Embryonic facial prominence (tissue), 1 donor: ENCODE measurements at regions not wholly inside any gene's neighbourhood (a gene's known extent, or its start where the extent isn't known, plus 50 kb on each side); places are given as distances from the start of the nearest gene placed in this dataset.

Experiments
- DNase-seq: peaks from one replicate; pipeline ENCODE4 v3.0.0-alpha.2; 2016; ENCODE audit errors: extremely low spot score

DNA sequence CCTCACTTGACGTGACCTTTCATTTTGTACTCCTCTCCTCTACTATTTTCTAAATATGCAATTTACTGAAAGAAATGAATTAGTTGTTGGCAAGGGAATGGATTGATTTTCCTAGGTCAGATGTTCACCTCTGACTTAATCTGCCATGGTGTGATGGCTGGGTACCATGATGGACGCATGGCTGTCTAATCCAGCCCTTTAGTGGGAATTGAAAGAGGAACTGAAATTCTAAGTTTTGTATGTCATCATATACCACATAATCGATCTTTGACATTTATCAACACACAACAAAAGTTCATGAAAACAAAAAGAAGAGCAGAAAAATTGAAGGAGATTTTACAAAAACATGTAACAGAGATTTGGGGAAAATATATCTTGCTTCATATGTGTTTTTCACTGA, 331.3 kb upstream of the SNX7 start:
- DNase-seq = no peak

DNA sequence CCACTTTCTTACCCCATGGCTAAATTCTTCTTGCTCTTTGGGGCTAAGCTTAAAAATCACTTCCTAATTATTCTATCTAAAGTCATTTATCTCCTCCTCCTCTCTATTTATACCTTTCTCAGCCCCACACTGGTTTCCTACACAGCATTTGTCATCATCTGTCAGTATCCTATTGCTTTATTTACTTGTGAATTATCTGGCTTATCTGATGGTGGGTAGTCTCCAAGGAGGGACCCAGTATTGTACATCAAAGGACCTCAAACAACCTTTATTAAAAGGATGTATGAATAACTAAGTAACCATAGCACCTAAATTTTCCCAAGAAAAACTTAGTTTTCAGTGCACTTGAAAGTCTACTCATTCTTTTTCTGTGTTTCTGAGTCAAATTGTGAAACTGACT, 332.7 kb upstream of the SNX7 start:
- no peak for DNase-seq

DNA sequence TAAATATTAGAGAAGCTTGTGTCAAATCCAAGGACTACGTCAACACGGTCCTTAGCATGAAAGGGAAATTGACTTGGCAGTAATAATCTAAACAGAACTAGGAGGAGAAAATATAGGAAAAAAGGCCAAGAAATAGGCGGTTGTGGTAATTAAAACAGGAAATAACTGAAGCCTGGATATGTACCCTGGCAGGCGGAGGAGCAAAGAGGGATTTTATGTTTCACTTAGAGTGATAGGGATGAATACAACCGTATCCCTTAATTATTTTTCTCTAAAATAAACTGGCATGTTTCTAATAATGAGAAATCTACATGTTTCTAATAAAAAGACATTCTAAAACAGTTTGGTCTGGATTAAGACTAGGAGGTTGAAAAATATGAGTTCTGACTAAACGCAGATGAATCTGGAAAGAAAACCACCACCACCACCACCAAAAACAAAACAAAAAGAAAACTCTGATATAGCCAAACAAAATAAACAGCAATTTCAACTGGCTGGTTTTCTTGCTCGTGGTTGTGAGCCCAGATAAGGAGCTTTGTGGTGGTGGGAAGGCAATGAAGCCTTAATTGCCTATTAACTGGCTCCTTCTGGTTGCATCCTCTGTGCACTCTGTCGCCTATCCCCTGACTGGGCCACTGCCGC, 334.2 kb upstream of the SNX7 start:
- DNase-seq = no peak

DNA sequence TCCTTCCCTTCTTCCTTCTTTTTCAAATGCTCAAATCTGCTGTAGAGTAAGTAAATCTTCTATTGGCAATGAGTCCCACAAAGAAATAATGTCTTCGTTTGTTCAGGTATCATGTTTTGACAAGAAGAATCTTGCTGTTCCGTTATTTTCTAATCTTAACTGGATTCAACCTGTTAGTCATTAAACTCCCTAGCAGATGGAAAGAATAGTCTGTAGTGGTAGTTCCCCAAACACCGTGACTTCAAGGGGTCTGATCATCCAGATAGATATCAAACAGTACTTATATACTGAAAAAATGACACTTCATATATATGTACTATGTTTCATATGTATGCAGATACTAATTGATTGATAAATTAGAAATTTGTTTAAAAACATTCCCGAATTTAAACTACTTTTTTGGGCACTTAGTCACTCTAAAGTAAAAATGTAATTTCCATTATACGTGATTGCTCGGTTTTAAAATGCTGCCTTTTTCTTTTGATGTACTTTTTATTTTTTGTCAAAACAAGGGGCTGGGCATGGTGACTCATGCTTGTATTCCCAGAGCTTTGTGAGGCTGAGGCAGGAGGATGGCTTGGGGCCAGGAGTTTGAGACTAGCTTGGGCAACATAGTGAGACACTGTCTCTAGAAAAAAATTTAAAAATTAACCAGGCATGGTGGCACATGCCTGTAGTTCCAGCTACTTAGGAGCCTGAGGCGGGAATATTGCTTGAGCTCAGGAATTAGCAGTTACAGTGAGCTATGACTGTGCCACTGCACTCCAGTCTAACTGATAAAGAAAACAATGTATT, 335.7 kb upstream of the SNX7 start:
- DNase-seq = no peak

DNA sequence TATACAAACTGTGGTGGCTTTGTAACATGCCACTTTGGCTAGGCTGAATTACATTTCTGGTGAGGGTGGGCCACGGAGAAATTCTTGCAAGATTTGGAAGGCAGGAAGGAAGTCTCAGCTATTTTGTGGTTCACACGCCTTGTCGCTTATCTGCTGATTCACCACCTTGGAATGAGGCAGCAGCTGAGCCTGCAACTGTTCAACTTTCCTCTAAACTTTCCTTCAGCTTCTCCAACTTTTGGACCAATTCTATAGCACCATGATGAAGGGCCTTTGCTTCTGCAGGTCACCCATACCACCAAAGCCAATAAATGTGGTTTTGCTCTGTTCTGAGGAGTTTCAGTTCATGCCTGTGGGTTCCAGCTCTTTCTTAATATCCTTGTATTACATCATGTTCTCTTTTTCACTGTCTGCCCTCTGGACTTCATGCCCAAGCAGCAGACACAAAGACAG, 337.6 kb upstream of the SNX7 start:
- DNase-seq = no peak

DNA sequence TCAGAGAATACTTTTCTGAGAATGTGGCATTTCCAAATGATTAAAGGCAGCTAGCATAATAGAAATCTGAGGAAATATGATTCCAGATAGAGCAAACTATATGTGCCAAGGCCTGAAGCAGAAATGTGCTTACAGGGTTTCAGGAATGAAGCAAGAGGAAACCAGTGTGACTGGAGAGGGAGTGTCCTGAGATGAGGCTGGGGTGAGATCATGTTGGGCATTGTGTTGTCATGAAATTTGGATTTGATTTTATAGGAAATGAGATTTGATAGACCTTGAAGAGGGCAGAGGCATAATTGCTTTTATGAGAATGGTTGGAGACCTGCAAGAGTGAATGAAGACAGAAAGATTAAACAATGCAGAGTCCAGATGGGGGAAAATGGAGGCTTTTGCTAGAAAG, 338.1 kb upstream of the SNX7 start:
- DNase-seq = no peak

DNA sequence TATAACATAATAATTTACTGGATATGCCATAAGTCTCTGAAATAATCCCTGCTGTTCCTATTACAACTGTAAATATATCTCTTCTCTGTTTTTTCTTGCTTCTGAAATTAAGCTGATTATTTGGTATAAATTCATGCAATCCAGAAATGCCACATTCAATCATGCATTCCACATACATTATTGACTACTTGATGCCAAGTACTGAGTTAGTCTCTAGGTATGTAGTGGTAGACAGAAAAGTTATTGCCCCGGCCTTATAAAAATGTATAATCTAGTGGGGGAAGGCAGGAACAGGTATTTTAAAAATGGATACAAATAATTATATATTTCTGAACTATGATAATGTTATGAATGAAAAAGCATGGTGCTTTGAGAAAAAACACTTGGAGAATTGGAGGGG, 338.6 kb upstream of the SNX7 start:
- DNase-seq = no peak

DNA sequence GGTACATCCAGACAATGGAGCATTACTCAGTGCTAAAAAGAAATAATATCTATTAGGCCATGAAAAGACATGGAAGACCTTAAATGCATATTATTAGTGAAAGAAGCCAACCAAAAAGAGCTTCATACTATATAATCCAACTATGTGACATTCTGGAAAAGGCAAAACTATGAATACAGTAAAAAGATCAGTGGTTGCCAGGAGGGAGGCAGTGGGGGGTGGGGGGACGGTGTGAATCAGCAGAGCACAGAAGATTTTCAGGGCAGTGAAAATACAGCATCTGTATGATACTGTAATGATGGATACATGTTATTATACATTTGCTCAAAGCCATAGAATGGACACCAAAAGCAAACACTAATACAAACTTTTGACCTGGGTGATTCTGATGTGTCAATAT, 339.4 kb upstream of the SNX7 start:
- no peak for DNase-seq

DNA sequence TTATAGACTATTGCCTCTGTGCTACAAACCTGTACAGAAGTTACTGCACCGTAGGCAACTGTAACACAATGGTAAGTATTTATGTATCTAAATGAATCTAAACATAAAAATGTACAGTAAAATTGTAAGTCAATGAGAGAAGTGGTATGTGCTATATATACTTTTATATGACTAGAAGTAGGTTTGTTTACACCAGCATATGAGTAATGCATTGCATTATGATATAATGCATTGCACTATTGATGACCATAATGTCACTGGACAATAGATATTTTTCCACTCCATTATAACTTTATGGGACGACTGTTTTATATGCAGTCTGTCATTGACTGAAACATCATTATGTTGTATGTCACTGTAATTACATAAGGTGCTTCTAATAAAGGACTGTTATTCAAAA, 340.3 kb upstream of the SNX7 start:
- DNase-seq = no peak

DNA sequence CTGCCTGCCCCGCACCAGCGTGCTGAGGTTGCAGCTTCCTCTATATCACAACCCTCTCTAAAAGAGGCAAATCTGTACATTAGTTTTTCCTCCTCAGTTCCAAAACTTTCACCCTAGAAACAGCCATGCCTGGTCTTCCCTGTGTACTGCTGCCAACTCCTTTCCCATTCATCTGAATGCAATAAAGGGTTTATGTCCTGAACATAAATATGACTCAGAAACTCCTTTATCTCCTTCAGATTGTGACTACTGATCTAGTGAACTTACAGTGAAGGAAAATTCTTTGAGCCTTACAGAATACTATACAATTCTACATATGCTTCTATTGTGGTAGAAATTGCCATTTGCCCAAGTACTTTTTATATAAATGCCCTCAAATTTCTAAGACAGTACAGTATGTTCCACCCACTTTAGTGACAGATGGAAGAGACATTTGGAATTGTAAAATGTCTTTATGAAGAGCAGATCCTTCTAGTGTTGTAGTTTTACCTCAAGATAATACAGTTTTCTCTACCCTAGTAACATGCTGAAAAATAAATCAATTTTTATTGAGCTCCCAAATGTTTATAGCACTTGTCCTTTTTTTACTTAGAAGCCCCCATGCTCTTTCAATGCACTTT, 345.1 kb upstream of the SNX7 start:
- no peak for DNase-seq

DNA sequence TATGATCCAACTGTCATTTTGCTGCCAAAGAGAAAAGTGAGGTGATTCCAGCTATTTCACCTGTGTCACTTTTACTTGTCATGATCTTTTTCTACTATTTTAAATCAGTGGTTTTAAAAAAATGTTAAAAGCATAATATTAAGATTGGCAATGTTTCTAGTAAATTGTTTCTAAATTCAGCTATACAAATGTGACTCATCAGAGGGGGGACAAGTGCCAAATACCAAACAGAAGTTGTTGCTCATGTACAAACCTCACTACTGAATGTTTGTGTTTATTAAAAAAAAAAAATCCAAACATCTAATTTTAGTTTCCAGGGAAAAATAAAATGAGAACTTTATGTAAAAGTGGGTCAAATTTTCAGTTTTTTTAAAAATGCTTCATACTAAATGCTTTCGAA, 346.2 kb upstream of the SNX7 start:
- no peak for DNase-seq

DNA sequence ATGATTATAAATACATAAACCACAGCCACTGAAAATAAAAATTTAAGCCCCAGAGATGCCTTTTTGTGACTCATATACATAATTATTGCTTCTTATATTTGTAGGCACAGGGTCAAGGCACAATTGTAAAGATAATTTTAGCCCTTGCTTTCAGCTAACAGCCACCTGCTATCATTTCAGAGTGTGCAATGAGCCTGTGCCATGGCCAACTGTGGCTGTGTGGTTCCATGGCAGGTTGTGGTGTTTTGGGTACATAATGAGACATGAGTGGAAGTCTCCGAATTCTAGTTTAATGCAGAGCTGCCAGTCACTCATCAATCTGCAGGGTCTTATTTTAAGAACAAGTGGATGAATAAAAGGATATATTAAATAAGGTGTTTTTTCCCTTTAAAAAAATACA, 346.9 kb upstream of the SNX7 start:
- DNase-seq = no peak

DNA sequence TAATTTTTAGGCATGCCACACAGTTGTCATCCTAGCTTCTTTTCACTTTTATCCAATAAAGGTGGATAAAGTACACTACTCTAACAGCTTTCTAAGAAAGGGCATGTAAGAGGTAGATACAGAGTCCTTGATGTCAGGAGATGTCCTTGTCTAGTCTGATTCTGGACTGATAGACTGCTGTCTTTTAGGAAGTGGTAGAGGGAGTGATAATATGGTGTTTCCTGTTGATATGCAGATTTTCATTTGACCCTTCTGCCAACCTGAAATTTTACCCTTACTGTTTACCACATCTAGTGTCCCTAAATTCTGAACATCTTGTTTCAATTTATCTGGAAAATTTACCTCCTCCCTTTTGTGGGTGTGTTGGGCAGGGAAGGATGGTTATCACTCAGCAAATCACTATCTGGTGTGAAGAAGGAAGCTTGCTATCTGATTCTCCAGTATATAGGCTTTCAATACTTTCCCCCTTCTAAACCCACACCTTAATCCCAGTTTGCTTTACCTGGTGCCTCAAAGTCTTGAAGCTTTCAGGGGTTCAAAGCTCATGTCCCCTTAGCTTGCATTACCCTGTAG, 354.9 kb upstream of the SNX7 start:
- no peak for DNase-seq

DNA sequence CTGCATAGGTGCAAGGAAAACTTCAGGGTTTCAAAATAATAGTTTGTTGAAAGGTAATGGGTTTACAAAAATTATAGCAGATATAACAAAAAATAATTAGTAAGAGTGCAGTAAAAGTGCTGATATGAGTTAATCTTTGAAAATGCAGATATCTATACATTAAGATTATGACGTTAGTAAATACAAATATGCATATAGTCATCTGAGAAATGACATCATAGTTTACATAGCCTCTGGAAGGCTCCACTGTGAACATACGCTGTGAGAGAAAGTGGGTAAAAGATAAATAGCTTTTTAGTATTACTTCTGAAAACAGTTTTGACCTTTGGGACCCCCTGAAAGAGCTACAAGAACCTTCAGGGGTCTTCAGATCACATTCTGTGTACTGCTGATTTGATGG, 356.2 kb upstream of the SNX7 start:
- DNase-seq = no peak

DNA sequence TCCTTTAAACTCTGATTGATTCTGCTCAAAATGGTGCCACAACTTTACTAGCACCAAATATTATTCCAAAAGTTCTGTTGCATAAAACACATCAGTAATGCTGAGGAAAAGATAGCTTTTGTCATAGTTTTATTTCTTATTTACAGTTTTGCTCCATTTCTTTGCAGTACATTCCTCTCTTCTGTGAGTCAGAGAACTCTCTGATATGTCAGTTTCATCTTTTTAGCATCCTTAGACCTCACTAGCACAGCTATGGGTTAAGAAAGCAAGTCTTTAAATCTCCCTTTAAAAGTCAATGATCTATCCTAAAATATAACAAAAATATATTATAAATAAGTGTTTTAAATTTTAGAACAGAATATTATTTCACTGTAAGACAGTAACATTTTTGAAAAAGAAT, 356.6 kb upstream of the SNX7 start:
- no peak for DNase-seq

DNA sequence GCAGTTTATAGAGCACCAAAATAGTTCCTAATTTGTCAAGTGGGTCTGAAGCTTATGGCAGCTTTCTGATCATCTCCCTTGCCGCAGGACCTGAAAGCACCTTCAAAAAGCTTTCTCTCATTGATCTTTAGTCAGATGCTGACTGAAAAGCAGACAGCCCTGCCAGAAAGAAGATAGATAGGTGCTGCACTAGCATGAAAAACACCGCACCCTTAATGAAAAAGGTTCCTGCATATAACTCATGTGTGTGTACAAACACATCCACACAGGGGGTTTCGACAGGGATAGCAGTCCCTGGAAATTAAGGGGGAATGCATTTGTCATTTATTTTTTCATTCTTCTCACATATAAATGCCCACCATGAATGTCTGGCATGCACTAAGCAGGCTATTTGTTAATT, 361.7 kb upstream of the SNX7 start:
- DNase-seq = no peak

DNA sequence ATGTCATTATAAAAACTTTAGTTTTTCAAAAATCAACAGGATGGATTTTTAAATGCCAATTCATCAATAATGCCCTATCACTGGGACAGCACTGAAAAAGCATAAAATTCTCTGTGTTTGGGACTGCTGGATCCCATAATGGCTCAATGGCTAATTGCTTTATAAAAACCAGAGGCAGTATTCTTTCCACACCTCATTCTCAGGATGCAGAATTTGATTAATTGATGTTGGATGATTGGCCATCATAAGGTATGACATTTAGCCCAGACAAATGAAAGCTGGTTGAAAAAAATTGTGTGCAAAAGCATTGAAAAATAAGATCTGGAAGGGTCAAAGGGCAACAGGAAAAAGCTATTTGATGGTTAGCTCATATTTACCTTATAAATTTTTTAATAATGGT, 362.2 kb upstream of the SNX7 start:
- DNase-seq = no peak

DNA sequence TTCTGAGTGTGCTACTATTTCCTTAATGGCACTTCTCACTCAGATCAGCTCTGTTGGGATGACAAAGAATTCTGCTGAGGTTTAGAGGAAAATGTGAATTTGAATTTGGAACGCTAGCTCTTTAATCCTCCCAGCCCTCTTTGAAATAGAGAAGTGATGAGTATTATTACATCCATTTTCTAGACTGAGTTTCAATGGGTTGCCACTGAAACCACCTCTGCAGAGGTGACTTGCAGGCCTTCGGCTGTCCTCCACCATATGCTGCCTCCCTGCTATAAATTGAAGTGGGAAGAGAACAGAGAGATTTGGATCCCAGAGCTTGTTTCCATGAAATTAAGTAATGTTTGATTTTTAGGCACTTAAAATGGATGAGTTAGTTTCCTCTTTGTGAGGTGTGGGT, 363.2 kb upstream of the SNX7 start:
- DNase-seq = no peak

DNA sequence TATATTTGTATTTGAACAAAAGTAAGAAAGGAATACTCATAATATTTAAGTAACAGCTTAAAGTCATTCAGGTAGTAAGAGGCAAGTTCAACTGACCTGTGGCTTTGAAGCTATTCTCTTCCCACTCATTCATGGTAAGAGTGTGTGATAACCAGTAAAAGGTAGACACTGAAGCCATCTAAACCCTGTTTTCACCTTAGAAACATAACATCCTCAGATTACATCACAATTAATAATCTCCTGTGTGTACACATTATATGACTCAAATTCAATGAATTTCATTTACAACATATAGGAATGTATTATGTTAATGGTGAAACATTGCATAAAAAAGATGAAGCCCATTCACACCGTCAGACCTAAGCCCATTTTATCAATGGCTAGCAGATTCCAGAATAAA, 364.8 kb upstream of the SNX7 start:
- no peak for DNase-seq

DNA sequence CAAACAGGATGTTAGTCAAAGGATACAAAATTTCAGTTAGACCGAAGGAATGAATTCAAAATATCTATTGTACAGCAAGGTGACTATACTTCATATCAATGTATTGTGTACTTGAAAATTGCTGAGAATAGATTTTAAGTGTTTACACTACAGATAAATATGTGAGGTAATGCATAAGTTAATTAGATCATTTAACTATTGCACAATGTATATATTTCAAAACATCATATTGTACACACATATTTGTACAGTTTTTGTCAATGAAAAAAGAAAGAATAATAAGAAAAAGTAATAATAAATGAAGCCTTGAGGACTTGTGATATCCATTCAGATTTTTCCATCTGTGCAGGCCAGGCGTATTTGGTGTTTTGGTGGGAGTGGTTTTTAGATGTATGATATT, 367.4 kb upstream of the SNX7 start:
- DNase-seq = no peak

DNA sequence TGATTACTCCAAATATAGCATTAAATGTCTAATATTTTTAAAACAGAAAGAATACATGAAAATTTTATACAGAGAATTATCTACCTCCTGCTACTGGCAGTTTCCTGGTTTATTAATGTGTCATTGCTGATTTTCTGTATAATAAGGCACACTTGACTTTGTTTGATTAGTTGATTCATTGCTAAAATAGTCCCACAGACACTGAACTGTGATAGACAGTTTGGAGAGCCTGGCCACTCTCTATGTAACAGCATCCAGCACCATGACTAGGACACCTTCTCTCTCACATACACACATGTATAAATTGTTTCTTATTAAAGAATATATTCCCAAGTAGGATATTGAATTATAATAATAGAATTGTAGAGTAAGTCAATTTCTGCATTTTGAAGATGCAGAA, 368.5 kb upstream of the SNX7 start:
- no peak for DNase-seq

DNA sequence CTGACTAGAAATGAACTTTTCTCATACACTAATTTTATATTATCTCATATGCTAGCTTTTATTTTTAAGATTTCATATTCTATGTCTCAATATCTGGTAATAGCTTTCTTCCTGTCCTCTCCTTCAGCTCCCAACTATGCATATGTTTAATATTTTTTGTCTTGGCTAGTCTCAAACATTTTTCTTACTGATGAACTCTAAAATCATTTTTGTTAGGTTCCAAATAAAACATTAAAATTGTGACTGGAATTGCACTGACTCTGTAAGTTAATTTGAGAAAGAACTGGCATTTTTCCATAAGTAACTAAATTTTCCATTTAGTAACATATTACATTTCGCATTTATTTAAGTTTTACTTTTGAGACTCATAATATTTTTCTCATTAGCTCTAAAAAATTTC, 368.5 kb upstream of the DPYD start:
- DNase-seq = no peak

DNA sequence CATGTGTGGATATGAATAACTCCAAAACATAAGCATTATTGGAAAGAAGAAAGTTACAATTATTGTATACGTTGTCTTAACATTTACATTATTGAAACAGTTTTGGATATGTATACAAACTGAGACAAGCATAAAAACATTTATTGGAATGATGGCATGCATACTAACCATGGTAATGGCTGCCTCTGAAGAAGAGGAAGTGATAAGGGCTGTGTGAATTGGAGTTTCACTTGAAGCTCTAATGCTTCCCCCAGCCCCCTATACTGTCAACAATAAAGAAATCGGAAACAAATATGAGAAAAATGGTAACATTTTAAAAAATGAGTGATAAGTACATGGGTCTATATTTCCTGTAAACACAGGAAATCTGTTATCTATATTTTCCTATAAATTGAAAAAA, 367.7 kb upstream of the DPYD start:
- DNase-seq = no peak
